HuH-7.5 (cell line): ENCODE measurements at regions not wholly inside any gene's neighbourhood (a gene's known extent, or its start where the extent isn't known, plus 50 kb on each side); places are given as distances from the start of the nearest gene placed in this dataset.

ENCODE experiments used
- DNase-seq: peaks from one replicate; pipeline ENCODE4 v3.0.0; 2011; ENCODE audit warnings: low spot score

GRCh38 chr10:131425752-131426533, 114.4 kb upstream of the TCERG1L start:
- no peak for DNase-seq

DNA sequence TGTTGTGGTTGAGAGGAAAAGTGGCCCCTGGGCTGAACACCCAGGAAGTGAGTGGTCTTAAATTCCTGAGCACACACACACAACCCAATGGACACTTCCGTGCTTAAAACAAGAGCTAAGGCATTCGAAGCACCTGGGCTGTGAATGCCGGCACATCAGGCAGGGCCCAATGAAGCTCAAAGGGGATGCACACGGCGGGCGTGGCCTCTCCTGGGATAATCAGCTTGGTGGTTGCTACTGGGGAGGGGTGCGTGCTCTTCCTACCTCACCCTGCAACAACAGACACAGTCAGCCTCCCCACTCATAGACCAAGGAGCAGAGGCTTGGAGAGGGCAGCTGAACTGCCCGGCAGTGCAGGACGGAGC, 115.0 kb upstream of the TCERG1L start:
- no peak for DNase-seq

GRCh38 chr10:131427281-131427680, 115.8 kb upstream of the TCERG1L start:
- no peak for DNase-seq

DNA sequence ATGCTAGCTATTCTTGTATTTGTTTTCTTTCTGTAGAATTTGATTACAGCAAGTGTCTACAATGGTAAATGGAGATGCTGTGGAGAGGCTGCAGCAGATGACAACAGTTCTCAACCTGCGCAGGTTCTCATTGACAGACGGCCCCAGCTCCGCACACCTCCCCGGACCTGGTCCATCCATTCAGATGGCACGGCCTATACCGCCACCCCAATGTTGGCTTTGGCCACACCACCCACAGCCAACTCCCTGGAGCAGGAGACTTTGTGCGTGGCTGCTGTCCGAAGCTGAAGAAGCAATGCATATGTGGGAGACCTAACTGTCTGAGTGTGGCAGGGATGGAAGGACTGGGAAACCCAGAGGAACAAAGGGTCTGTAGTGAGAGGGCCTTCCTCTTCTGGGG, 116.4 kb upstream of the TCERG1L start:
- no peak for DNase-seq

- DNase-seq: no peak
Observed at GRCh38 chr10:131429141-131429540, 117.6 kb upstream of the TCERG1L start.

GRCh38 chr10:131429942-131430341, 118.4 kb upstream of the TCERG1L start:
- no peak for DNase-seq

DNA sequence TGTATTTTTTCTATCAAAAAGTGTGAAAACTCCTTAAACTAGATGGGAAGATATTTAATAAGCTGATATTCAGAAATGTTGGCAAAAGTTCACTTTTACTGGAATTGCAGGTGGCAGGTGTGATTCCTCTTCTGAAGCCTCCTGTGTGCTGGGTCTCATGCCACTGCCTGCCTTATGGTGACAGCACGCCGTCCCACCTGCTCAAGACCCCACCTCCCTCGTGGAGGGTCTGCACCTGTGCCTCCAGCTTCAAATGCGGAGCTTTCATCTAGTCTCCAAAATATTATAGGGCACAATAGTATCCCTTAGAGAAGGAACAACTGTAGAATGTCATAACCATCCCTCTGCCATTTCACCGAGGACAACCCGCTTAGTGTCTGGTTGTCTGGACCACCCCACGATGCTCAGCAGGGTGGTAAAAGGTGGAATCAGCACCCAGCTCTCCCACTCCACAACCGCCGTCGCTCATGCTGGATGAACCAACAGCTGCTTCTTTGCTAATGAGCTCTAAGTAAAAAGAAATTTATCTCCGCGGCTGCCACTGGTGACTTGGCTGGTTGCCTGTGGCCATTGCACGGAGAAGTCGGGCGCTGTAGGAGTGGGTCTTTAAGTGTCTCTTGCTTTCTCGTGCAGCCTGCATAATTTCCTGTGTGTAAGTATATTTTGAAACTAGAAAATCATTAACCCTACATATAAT, 119.3 kb upstream of the TCERG1L start:
- DNase-seq: no peak

DNA sequence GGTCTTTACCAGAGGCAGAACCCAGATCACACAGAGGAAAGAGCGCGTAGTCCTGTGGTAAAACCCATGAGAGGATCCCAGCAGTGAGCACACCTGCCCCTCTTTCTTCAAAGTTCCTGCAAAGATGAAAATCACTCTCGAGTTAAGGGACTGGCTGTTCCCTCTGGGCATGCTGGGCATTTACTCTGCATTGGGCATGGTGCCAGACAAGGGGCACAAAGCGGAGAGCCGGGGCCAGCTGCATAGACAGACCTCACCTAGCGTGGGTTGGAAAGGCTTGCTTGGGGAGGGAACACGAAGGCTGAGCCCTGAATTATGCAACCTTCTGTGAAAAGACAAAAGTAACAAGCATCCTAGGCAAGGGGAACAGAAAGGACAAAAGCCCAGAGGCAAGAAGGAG, 120.0 kb upstream of the TCERG1L start:
- no peak for DNase-seq

DNA sequence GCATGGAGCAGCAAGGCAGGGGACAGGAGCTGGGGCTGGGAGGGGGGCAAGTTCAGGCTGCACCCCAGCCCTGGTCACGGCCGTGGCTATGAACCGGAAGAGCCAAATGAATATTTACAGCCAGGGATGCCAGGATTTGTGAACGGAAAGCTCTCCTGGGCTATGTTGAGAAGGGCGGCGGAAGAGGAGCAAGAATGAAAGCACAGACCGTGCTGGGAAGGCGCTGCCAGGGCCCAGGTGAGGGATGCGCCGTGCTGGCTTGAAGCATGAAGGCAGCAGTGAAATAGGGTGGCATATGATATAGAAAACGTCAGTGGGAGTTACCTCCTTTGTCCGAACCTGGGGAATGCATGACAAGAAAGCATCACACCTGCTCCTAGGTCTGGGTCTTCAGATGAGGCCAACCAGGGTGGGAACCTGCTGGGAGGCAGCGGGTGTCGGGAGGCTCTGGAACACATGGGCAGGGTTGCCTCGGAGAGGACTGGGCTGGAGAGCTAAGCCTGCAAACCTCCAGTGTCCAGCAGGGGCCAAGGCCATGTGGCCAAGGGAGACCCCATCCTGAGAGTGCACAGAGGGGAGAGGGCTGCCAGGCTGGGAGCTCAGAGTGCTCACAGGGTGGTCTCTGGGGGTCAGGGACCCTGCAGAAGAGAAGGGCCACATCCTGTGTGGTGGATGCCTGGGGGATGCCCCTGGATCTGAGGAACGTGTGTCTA, 120.6 kb upstream of the TCERG1L start:
- DNase-seq: no peak

DNA sequence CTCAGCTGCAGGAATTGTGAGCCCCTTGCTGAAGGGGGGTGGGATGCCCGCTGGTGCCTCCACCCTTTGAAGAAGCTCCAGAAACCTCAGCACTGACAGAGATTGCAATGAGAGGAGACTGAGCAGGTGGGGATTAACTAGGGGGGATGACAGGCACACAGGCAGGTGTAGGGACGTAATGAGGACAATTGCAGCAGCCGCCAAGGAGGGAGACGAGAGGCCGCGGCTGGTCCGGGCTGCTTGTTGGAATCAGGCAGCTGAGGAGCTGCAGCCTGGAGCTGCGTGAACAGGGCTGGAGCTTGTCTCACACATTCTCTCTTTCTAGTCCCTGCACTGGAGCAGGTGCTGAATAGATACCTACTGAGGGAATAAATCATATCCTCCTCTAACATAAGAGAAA, 122.0 kb upstream of the TCERG1L start:
- no peak for DNase-seq

DNA sequence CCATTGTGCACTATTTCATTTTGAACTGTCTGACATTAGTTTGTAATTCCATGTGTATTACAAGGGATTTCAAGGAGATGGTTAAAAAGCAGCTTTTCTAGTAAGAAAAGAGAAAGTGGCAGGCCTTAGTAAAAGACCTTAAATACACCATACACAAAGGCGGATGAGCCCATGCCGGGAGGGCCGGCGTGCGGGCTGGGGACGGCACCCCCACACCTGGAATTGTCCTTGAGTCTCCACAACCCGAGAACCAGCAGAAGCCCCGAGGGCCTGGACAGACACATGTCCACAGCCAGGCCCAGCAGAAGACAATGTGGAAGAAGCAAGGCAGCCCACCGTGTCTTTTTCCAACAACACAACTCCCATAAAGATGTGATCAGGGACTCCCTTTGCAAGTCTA, 123.7 kb upstream of the TCERG1L start:
- DNase-seq: no peak

DNA sequence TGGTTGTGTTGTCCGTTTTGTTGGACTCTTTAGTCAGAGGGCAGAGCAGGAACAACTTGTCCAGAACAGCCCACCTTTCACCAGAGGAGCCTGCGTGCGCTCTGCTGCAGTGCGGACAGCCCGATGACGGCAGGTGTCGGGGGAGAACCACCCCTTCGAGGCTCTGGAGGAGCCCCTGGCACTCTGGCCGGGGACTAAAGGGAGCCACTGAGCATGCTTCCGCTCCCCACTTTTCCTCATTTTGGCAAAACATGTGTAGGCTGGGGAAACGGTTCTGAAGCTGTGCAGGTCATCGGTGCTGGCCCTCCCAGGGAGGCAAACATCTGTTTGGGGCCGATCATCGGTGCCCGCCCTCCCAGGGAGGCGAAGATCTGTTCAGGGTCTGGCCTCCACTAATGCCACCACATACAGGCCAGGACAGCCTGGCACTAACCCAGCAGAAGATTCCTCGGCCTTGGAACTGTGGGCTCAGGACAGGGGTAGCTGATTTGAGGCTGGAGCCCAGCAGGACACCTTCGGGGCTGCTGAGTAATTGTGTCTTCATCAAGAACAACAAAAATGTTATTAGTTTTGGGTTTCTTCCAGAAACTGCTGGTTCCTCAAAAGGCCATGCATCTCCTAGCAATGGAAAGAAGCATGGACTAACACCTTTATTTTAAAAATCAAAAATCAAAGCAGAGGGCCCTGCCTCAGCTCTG, 124.4 kb upstream of the TCERG1L start:
- no peak for DNase-seq

DNA sequence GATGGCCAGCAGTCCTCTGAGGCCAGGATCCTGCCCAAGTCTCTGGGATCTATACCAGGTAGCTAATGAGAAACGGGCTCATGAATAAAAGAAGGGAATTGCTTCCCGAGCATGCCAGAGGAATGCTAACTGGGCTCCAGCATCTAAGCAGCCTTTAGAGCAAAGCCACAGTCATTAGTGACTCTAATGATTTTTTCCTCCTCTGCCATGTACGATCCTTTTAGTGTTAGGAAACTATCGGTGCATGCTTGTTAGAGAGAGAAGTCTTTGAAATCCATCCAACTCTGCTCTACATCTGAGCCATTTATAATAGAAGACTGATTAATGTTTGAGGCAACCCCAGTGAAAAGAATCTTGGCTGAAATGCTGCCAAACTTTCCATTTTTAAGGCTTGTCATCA, 124.9 kb upstream of the TCERG1L start:
- no peak for DNase-seq

DNA sequence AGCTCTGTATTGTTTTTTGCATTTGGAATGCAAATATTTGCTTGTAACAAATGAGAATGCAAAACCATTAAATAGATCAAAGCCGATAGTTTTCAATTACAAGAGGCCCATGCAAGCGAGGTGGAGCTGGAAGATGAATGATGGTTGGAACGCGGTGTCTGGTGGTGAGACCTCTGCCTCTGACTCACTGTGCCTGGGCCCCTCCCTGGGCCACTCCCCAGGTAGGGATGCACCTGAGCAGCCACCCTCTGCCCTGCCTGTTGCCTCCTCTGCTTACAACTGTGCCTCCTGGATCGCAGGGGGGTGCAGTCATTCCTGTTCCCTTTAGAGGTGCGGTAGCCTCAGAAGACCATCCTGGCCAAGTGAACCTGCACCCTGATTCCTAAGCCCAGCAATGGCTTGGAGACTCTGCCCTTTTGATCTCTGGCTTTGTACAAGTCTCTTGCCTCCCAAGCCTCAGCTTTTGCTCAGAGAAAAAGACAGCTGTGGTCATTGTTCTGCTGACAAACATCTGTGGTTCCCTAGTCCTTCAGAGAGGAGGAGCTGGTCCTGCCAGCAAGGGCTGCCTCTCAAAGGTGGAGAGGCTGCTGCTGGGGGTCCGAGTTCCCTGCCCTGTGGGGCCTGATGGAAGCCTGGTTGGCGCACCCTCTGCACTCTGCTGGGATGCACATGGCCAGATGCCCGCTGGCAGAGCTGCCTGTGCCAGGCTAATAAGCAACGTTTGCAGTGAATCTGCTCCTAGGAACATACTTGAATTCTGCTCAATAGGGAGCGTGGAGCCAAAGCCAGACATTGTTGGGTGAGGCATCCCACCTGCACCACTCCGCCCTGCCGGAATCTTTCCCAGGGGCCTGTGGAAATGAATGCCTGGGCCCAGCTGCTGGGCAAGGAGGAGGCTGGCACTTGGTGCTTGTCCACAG, 126.3 kb upstream of the TCERG1L start:
- DNase-seq: no peak

GRCh38 chr10:131438665-131439064, 127.1 kb upstream of the TCERG1L start:
- DNase-seq: no peak

GRCh38 chr10:131439705-131440104, 128.2 kb upstream of the TCERG1L start:
- no peak for DNase-seq

- DNase-seq: no peak
Observed at GRCh38 chr10:131440405-131441360, 129.2 kb upstream of the TCERG1L start.

- DNase-seq: no peak
Observed at GRCh38 chr10:131442271-131442670, 130.8 kb upstream of the TCERG1L start.

- no peak for DNase-seq
Observed at GRCh38 chr10:131444286-131444685, 132.8 kb upstream of the TCERG1L start.

DNA sequence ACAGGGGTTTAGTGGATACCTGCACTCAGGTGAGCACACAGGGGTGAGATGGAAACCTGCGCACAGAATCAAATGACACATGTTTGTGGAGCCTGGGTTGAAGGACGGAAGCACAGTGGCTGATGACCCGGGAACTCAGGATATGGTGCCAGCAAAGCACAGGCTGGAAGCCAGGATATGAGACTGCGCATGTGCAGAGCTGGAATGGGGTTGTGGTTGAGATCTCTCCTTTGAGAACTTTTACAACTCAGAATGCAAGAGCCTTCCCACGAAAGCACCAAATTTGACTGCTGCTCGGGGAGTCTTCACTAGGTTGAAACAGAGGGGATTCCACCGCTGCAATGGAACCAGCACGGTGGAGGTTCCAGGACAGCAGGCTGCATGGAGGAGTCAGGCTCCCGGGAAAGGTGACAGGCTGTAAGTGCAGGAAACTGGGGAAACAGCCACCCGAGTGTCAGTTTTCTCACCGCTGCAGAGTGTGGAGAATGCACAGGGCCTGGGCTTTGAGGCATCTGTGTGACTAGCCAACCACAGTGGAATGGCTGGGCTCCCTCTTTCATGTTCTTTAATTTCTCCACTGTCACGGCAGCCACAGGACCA, 133.4 kb upstream of the TCERG1L start:
- DNase-seq: no peak
